Immature natural killer cell (primary cell): ENCODE measurements at regions not wholly inside any gene's neighbourhood (a gene's known extent, or its start where the extent isn't known, plus 50 kb on each side); places are given as distances from the start of the nearest gene placed in this dataset.

Experiments
- DNase-seq, 3 donors: peaks; one replicate each; pipeline ENCODE4 v3.0.0; 2022; ENCODE audit warnings: mixed read lengths in 1 of 3
- H3K27ac Mint-ChIP-seq, 6 donors: one replicate each; pipeline ENCODE4 v1.8.0; 2020; ENCODE audit warnings: mixed read lengths in 6 of 6, mild to moderate bottlenecking in 5 of 6, inconsistent platforms in 4 of 6, moderate library complexity in 3 of 6
- H3K27me3 Mint-ChIP-seq, 3 donors: one replicate each; pipeline ENCODE4 v1.8.0; 2020 to 2021; ENCODE audit warnings: low read depth in 3 of 3, mild to moderate bottlenecking in 3 of 3, mixed read lengths in 3 of 3, moderate library complexity in 3 of 3, inconsistent platforms in 1 of 3
- H3K36me3 Mint-ChIP-seq, 3 donors: one replicate each; pipeline ENCODE4 v1.8.0; 2020; ENCODE audit warnings: mixed read lengths in 3 of 3, inconsistent platforms in 2 of 3, mild to moderate bottlenecking in 2 of 3
- H3K4me1 Mint-ChIP-seq, 2 donors: one replicate each; pipeline ENCODE4 v1.8.0; 2020; ENCODE audit warnings: inconsistent platforms in 2 of 2, mild to moderate bottlenecking in 2 of 2, mixed read lengths in 2 of 2, moderate library complexity in 1 of 2
- H3K4me3 Mint-ChIP-seq, 5 donors: one replicate each; pipeline ENCODE4 v1.8.0; 2020; ENCODE audit warnings: mild to moderate bottlenecking in 5 of 5, mixed read lengths in 5 of 5, inconsistent platforms in 3 of 5, moderate library complexity in 3 of 5
- H3K9me3 Mint-ChIP-seq, 6 donors: one replicate each; pipeline ENCODE4 v1.8.0; 2020; ENCODE audit warnings: mild to moderate bottlenecking in 6 of 6, mixed read lengths in 6 of 6, inconsistent platforms in 4 of 6, moderate library complexity in 3 of 6

GRCh38 chr1:233844692-233845091 is 59.8 kb upstream of the SLC35F3 start:
- H3K36me3 Mint-ChIP-seq: peaks cover 0 to 2% (median 0%) of the 10 kb centered on the region in 3 donors
- no peak overlapping the region for H3K4me3 Mint-ChIP-seq

More at GRCh38 chr1:233844692-233845091, 59.8 kb upstream of the SLC35F3 start:
- no peaks in the 10 kb centered on the region for H3K27me3 Mint-ChIP-seq
- H3K4me1 Mint-ChIP-seq: no peaks in the 10 kb centered on the region
- H3K9me3 Mint-ChIP-seq: peaks cover 4 to 20% (median 8%) of the 10 kb centered on the region in 6 donors
- H3K27ac Mint-ChIP-seq: no peak overlapping the region
- DNase-seq: no peak
